IMR-90 (cell line): ENCODE measurements at regions not wholly inside any gene's neighbourhood (a gene's known extent, or its start where the extent isn't known, plus 50 kb on each side); places are given as distances from the start of the nearest gene placed in this dataset.

Experiments used
- ATAC-seq: fragments of 200-7000 bp; cut with Tn5 transposase; 2 replicates; pipeline ENCODE4 v1.9.1; 2020; ENCODE audit warnings: low read depth, mild to moderate bottlenecking, moderate library complexity
- BruUV-seq: library from RNA; stranded (reverse); fragments of 400-500 nt; replicated peaks from 2 replicates; lab custom pipeline; 2021; lab: Mats Ljungman, UMichigan
- CTCF ChIA-PET: fragments of 300-600 bp; formaldehyde crosslinking; extraction: SDS; loops from one replicate; lab custom pipeline; 2021; ENCODE audit warnings: antibody characterized with exemption; lab: Yijun Ruan, JAX
- POLR2A ChIA-PET: fragments of 300-600 bp; sonication (Branson Sonifier 250); formaldehyde crosslinking; loops from one replicate; lab custom pipeline; 2022; ENCODE audit warnings: antibody characterized with exemption; ENCODE audit not compliant: unreplicated experiment; lab: Charles Lee
- DNase-seq: peaks from one replicate; pipeline ENCODE4 v3.0.0; 2013
- H2AFZ ChIP-seq: replicated peaks from 2 replicates; pipeline ENCODE3; 2013; ENCODE audit warnings: low read length, mild to moderate bottlenecking; ENCODE audit not compliant: poor library complexity
- H2AK5ac ChIP-seq: 2 replicates; pipeline ENCODE4 v1.6.1; 2013; ENCODE audit warnings: low read depth, low read length, inconsistent platforms
- H2AK9ac ChIP-seq: replicated peaks from 2 replicates; pipeline ENCODE3; 2013; ENCODE audit warnings: mild to moderate bottlenecking, low read depth, low read length, moderate library complexity; ENCODE audit not compliant: poor library complexity
- H2BK120ac ChIP-seq: 2 replicates; pipeline ENCODE4 v1.6.1; 2013; ENCODE audit warnings: low read depth, low read length, inconsistent platforms
- H2BK15ac ChIP-seq: 3 replicates; pipeline ENCODE4 v1.6.1; 2013; ENCODE audit warnings: low read depth, low read length, inconsistent platforms
- H2BK20ac ChIP-seq: 2 replicates; pipeline ENCODE4 v1.6.1; 2013; ENCODE audit warnings: low read depth, mild to moderate bottlenecking, inconsistent platforms, low read length, moderate library complexity
- H2BK5ac ChIP-seq: 2 replicates; pipeline ENCODE4 v1.6.1; 2013; ENCODE audit warnings: mild to moderate bottlenecking, low read depth, low read length, inconsistent platforms; ENCODE audit not compliant: poor library complexity, severe bottlenecking
- H3K14ac ChIP-seq: replicated peaks from 2 replicates; pipeline ENCODE4 v1.6.1; 2013; ENCODE audit warnings: low read depth, low read length, inconsistent platforms
- H3K18ac ChIP-seq: 2 replicates; pipeline ENCODE4 v1.6.1; 2013; ENCODE audit warnings: low read depth, low read length, control low read depth
- H3K23ac ChIP-seq: 2 replicates; pipeline ENCODE4 v1.6.1; 2013; ENCODE audit warnings: low read depth, low read length, inconsistent platforms
- H3K27ac ChIP-seq: 2 replicates; pipeline ENCODE4 v1.5.1; 2013; ENCODE audit warnings: mild to moderate bottlenecking, control low read depth, low read length; ENCODE audit not compliant: insufficient read depth
- H3K27me3 ChIP-seq: 2 replicates; pipeline ENCODE4 v1.6.1; 2013; ENCODE audit warnings: low read length; ENCODE audit not compliant: control insufficient read depth, insufficient read depth
- H3K36me3 ChIP-seq: 2 replicates; pipeline ENCODE4 v1.6.1; 2013; ENCODE audit warnings: low read length, mixed read lengths; ENCODE audit not compliant: control insufficient read depth, insufficient read depth
- H3K4ac ChIP-seq: 2 replicates; pipeline ENCODE4 v1.6.1; 2013; ENCODE audit warnings: low read depth, low read length, inconsistent platforms
- H3K4me1 ChIP-seq: 2 replicates; pipeline ENCODE4 v1.6.1; 2013; ENCODE audit warnings: low read length, mixed read lengths; ENCODE audit not compliant: control insufficient read depth, insufficient read depth
- H3K4me2 ChIP-seq: 2 replicates; pipeline ENCODE4 v1.6.1; 2013; ENCODE audit warnings: low read depth, mild to moderate bottlenecking, control low read depth, low read length, moderate library complexity
- H3K4me3 ChIP-seq: 2 replicates; pipeline ENCODE4 v1.5.1; 2013; ENCODE audit warnings: low read depth, mild to moderate bottlenecking, control low read depth, low read length, moderate library complexity; ENCODE audit not compliant: insufficient read depth
- H3K56ac ChIP-seq: 2 replicates; pipeline ENCODE4 v1.6.1; 2013; ENCODE audit warnings: low read length, inconsistent platforms; ENCODE audit not compliant: insufficient read depth; ENCODE audit errors: extremely low read depth
- H3K79me1 ChIP-seq, 2 experiments: 2 replicates each; pipeline ENCODE4 v1.6.1; 2013; ENCODE audit warnings: low read length in 2 of 2, inconsistent platforms in 1 of 2, low read depth in 1 of 2
- H3K9ac ChIP-seq: 2 replicates; pipeline ENCODE4 v1.6.1; 2013; ENCODE audit warnings: low read depth, low read length, control low read depth
- H3K9me1 ChIP-seq: 2 replicates; pipeline ENCODE4 v1.6.1; 2013; ENCODE audit warnings: low read length, inconsistent platforms; ENCODE audit not compliant: insufficient read depth
- H3K9me3 ChIP-seq: 2 replicates; pipeline ENCODE4 v1.6.1; 2013; ENCODE audit warnings: low read length; ENCODE audit not compliant: control insufficient read depth, insufficient read depth
- H4K20me1 ChIP-seq: 2 replicates; pipeline ENCODE4 v1.6.1; 2013; ENCODE audit warnings: low read length, inconsistent platforms; ENCODE audit not compliant: insufficient read depth
- H4K5ac ChIP-seq: 2 replicates; pipeline ENCODE4 v1.6.1; 2013; ENCODE audit warnings: mild to moderate bottlenecking, low read depth, low read length, control low read depth
- H4K8ac ChIP-seq, 2 experiments: 2 replicates each; pipeline ENCODE4 v1.6.1; 2013; ENCODE audit warnings: low read depth in 2 of 2, low read length in 2 of 2, control low read depth in 1 of 2, inconsistent platforms in 1 of 2
- H4K91ac ChIP-seq: 2 replicates; pipeline ENCODE4 v1.6.1; 2013; ENCODE audit warnings: low read depth, low read length, inconsistent platforms; ENCODE audit not compliant: insufficient read depth
- BHLHE40 ChIP-seq: fragments of 150-350 bp; IDR thresholded peaks from 2 replicates; pipeline ENCODE4 v1.6.1; 2016; ENCODE audit warnings: mild to moderate bottlenecking, low read depth, low read length
- CEBPB ChIP-seq: IDR thresholded peaks from 2 replicates; pipeline ENCODE4 v1.6.1; 2012; ENCODE audit warnings: low read depth, low read length, improper control_type of control experiment
- CHD1 ChIP-seq: IDR thresholded peaks from 2 replicates; pipeline ENCODE4 v1.6.1; 2012; ENCODE audit warnings: low read depth, low read length, improper control_type of control experiment
- CTCF ChIP-seq: conservative IDR thresholded peaks from 2 replicates; pipeline ENCODE4 v1.5.1; 2012; ENCODE audit warnings: mild to moderate bottlenecking, low read depth, low read length, improper control_type of control experiment
- ELK1 ChIP-seq: fragments of 150-350 bp; IDR thresholded peaks from 2 replicates; pipeline ENCODE4 v1.6.1; 2016; ENCODE audit warnings: low read depth, mild to moderate bottlenecking, low read length, moderate library complexity, borderline replicate concordance
- FOS ChIP-seq: fragments of 150-350 bp; IDR thresholded peaks from 2 replicates; pipeline ENCODE4 v1.6.1; 2016; ENCODE audit warnings: low read depth, low read length
- MAFK ChIP-seq: IDR thresholded peaks from 2 replicates; pipeline ENCODE4 v1.6.1; 2012; ENCODE audit warnings: low read depth, low read length, improper control_type of control experiment
- MAZ ChIP-seq: IDR thresholded peaks from 2 replicates; pipeline ENCODE4 v1.6.1; 2012; ENCODE audit warnings: low read depth, mild to moderate bottlenecking, low read length, improper control_type of control experiment, moderate library complexity, borderline replicate concordance
- MXI1 ChIP-seq: IDR thresholded peaks from 2 replicates; pipeline ENCODE4 v1.6.1; 2012; ENCODE audit warnings: low read depth, mild to moderate bottlenecking, low read length, moderate library complexity, borderline replicate concordance
- NFE2L2 ChIP-seq: fragments of 150-350 bp; IDR thresholded peaks from 2 replicates; pipeline ENCODE4 v1.6.1; 2016; ENCODE audit warnings: low read depth, mild to moderate bottlenecking, low read length
- POLR2A ChIP-seq: IDR thresholded peaks from 2 replicates; pipeline ENCODE4 v1.6.1; 2012; ENCODE audit warnings: mild to moderate bottlenecking, low read depth, low read length
- RAD21 ChIP-seq: IDR thresholded peaks from 2 replicates; pipeline ENCODE4 v1.6.1; 2012; ENCODE audit warnings: low read length, improper control_type of control experiment
- RCOR1 ChIP-seq: IDR thresholded peaks from 2 replicates; pipeline ENCODE4 v1.6.1; 2012; ENCODE audit warnings: mild to moderate bottlenecking, low read length, improper control_type of control experiment; ENCODE audit not compliant: insufficient replicate concordance
- RFX5 ChIP-seq: IDR thresholded peaks from 2 replicates; pipeline ENCODE4 v1.8.0; 2012; ENCODE audit warnings: low read depth, mild to moderate bottlenecking, low read length, moderate library complexity
- SMC3 ChIP-seq: fragments of 150-350 bp; IDR thresholded peaks from 2 replicates; pipeline ENCODE4 v1.6.1; 2016; ENCODE audit warnings: low read depth, mild to moderate bottlenecking, antibody characterized with exemption, low read length, moderate library complexity
- USF2 ChIP-seq: fragments of 150-350 bp; IDR thresholded peaks from 2 replicates; pipeline ENCODE4 v1.6.1; 2017; ENCODE audit warnings: mild to moderate bottlenecking, antibody characterized with exemption, low read length, low read depth
- WGBS, 2 experiments: methylation state at CpG; one replicate each; pipeline versions ENCODE4 v1.1.5 to v1.1.7; 2013; ENCODE audit warnings: missing lambda C conversion rate in 2 of 2; ENCODE audit not compliant: insufficient read length in 1 of 2; ENCODE audit errors: extremely low coverage in 2 of 2; 5-methylcytosine and 5-hydroxymethylcytosine counted together
- dilution Hi-C: fragments of 300-500 bp; cut with HindIII; formaldehyde crosslinking; loops from one replicate; pipeline ENCODE4 v1.14.3; 2018; ENCODE audit warnings: low sequenced_read_pairs; ENCODE audit not compliant: unreplicated experiment
- in situ Hi-C: fragments of 300-500 bp; cut with MboI; formaldehyde crosslinking; loops from 3 replicates; pipeline ENCODE4 v1.14.3; 2019; ENCODE audit warnings: low sequenced_read_pairs, inconsistent platforms, mixed read lengths
- intact Hi-C: fragments of 100-400 bp; cut with micrococcal nuclease; formaldehyde crosslinking; loops from 2 replicates; pipeline ENCODE4 v1.10.0; 2022

- Histone ChIP-seq H4K5ac (no peak overlapping the region), H3K9ac (no peak overlapping the region), H2BK15ac (no peak overlapping the region), H2AK9ac (no peak overlapping the region), H3K14ac (no peak overlapping the region), H4K8ac (no peak overlapping the region), H3K4me3 (no peak overlapping the region), H3K9me3 (no peaks in the 10 kb centered on the region), H3K36me3 (no peaks in the 10 kb centered on the region), H4K91ac (no peak overlapping the region), H2AK5ac (no peak overlapping the region), H3K4me1 (peaks cover 23% of the 10 kb centered on the region), H3K27me3 (no peaks in the 10 kb centered on the region; the same call in none of the 2 replicates), H3K4me2 (no peak overlapping the region), H3K23ac (no peak overlapping the region), H3K4ac (no peak overlapping the region), H2BK5ac (no peak overlapping the region), H3K9me1 (0 out of 2 replicates have a peak, but pooled peaks cover 3% of the 10 kb centered on the region), H3K56ac (no peak overlapping the region), H3K18ac (no peak overlapping the region), H2AFZ (no peak overlapping the region), H2BK120ac (no peak overlapping the region), H2BK20ac (no peak overlapping the region), H3K79me1 (no peaks in the 10 kb centered on the region), H4K20me1 (no peaks in the 10 kb centered on the region), H3K27ac (no peak overlapping the region)
- TF ChIP-seq RCOR1, result no peak
- TF ChIP-seq MAFK, result no peak
- no peak for TF ChIP-seq RAD21
- TF ChIP-seq BHLHE40, result no peak
- TF ChIP-seq POLR2A, result no peak
- TF ChIP-seq ELK1, result no peak
- no peak for TF ChIP-seq FOS
- TF ChIP-seq CEBPB, result no peak
- no peak for TF ChIP-seq MAZ
- TF ChIP-seq CHD1, result no peak
- no peak for TF ChIP-seq SMC3
- TF ChIP-seq RFX5, result no peak
- no peak for TF ChIP-seq USF2
- no peak for TF ChIP-seq CTCF
- no peak for TF ChIP-seq MXI1
- TF ChIP-seq NFE2L2, result no peak
- intact Hi-C loops, result no loop called here
- in situ Hi-C loops, result loop anchor here (5.0 kb wide), 1 partner anchor 110 kb away; the partner anchor contains the start of gene ACSL4
- dilution Hi-C loops, result no loop called here
- ATAC-seq, result no peak
- BruUV-seq, result no TSS peak
- ChIA-PET CTCF (interaction anchor here (1.5 kb wide), 1 partner anchor 14 kb away, joined by 6 read pairs; no protein-coding TSS in a partner anchor), POLR2A (no interaction called here)
- no CpG with 5 or more reads among the region's 6 CpGs for WGBS, 2 experiments
- no peak for DNase-seq
These were observed 109.6 kb upstream of the ACSL4 start for GRCh38 chrX:109842611-109843010.
